ENCODE measurements at regions not wholly inside any gene's neighbourhood (a gene's known extent, or its start where the extent isn't known, plus 50 kb on each side); places are given as distances from the start of the nearest gene placed in this dataset.

GRCh38 chr13:59229401-59229800 lies 934.3 kb downstream of the DIAPH3 start:
- H3K27ac ChIP-seq (ENCODE audit: control insufficient read depth, insufficient read depth) = no peak overlapping the region
- intact Hi-C loops (cut with micrococcal nuclease; ENCODE audit: unreplicated experiment) (no loop called here), in situ Hi-C loops (cut with MboI) (no loop called here)
- no peaks in the 10 kb centered on the region for H3K79me2 ChIP-seq (ENCODE audit: control insufficient read depth, insufficient read depth, low read length)
- H3K4me1 ChIP-seq (ENCODE audit: control insufficient read depth, insufficient read depth, low read length) = no peaks in the 10 kb centered on the region
- ATAC-seq = no peak
- H3K9ac ChIP-seq (ENCODE audit: control insufficient read depth, insufficient read depth, low read length) = no peak overlapping the region
- ChIA-PET CTCF (no interaction called here), SMC1A (ENCODE audit: uncharacterized antibody, unreplicated experiment) (no interaction called here), RAD21 (ENCODE audit: unreplicated experiment) (no interaction called here), POLR2A (interaction anchor here (0.6 kb wide), 1 partner anchor 124 kb away, joined by 5 read pairs; no protein-coding TSS in a partner anchor)
- WGBS (ENCODE audit: insufficient coverage, insufficient replicate concordance, low lambda C conversion rate, missing lambda C conversion rate) = 12% methylated on average over 3 of the region's 3 CpGs
- H4K20me1 ChIP-seq (ENCODE audit: control insufficient read depth, insufficient read depth) = no peaks in the 10 kb centered on the region
- no peak overlapping the region for H3K4me2 ChIP-seq (ENCODE audit: control insufficient read depth, insufficient read depth)
- no peak for TF ChIP-seq RAD51 (IDR thresholded peaks at IDR 0.05)
- H2AFZ ChIP-seq (ENCODE audit: control insufficient read depth, low read depth, low read length) = no peak overlapping the region
- no peak for FAIRE-seq
- no peaks in the 10 kb centered on the region for H3K9me3 ChIP-seq (replicated peaks; ENCODE audit: control insufficient read depth, insufficient read depth, low read length)
- BruUV-seq (replicated peaks) = no TSS peak
- no peak for DNase-seq (ENCODE audit: low read depth, low spot score)
- no peaks in the 10 kb centered on the region for H3K36me3 ChIP-seq (ENCODE audit: control insufficient read depth in 2 of 2, insufficient read depth in 2 of 2, low read length in 1 of 2)
- no peak overlapping the region for H3K4me3 ChIP-seq
- no peaks in the 10 kb centered on the region for H3K27me3 ChIP-seq (replicated peaks in 1 of 2; ENCODE audit: control insufficient read depth in 2 of 2, insufficient read depth in 2 of 2, low read length in 1 of 2)

- ChIA-PET RAD21 (ENCODE audit: unreplicated experiment) (no interaction called here), SMC1A (ENCODE audit: uncharacterized antibody, unreplicated experiment) (interaction anchor here (0.7 kb wide), 1 partner anchor 1674 kb away, joined by 4 read pairs; no protein-coding TSS in a partner anchor), POLR2A (interaction anchor here (0.6 kb wide), 1 partner anchor 124 kb away, joined by 5 read pairs; no protein-coding TSS in a partner anchor), CTCF (interaction anchor here (0.9 kb wide), 1 partner anchor 17 kb away, joined by 3 read pairs; no protein-coding TSS in a partner anchor)
- intact Hi-C loops (cut with micrococcal nuclease; ENCODE audit: unreplicated experiment) = no loop called here
- 43% methylated on average over 4 of the region's 4 CpGs for WGBS (ENCODE audit: insufficient coverage, insufficient replicate concordance, low lambda C conversion rate, missing lambda C conversion rate)
- no peak overlapping the region for H3K27ac ChIP-seq (ENCODE audit: control insufficient read depth, insufficient read depth)
- DNase-seq (ENCODE audit: low read depth, low spot score) (no peak), ATAC-seq (no peak), FAIRE-seq (no peak)
- in situ Hi-C loops (cut with MboI) = no loop called here
- H3K4me2 ChIP-seq (ENCODE audit: control insufficient read depth, insufficient read depth) = no peak overlapping the region
- no peaks in the 10 kb centered on the region for H3K4me1 ChIP-seq (ENCODE audit: control insufficient read depth, insufficient read depth, low read length)
- no peaks in the 10 kb centered on the region for H4K20me1 ChIP-seq (ENCODE audit: control insufficient read depth, insufficient read depth)
- no peaks in the 10 kb centered on the region for H3K79me2 ChIP-seq (ENCODE audit: control insufficient read depth, insufficient read depth, low read length)
- H3K36me3 ChIP-seq (ENCODE audit: control insufficient read depth in 2 of 2, insufficient read depth in 2 of 2, low read length in 1 of 2) = no peaks in the 10 kb centered on the region
- no peak for TF ChIP-seq RUNX3 (IDR thresholded peaks at IDR 0.05; ENCODE audit: low read length)
- no peak for TF ChIP-seq ZNF687 (IDR thresholded peaks at IDR 0.05)
- TF ChIP-seq NFIC (IDR thresholded peaks at IDR 0.05; ENCODE audit: low read depth, low read length) = no peak
- TF ChIP-seq IKZF1 (conservative IDR thresholded peaks at IDR 0.05) = no peak
- TF ChIP-seq YBX1 (IDR thresholded peaks at IDR 0.05) = no peak
- TF ChIP-seq BCL11A (IDR thresholded peaks at IDR 0.05; ENCODE audit: low read depth, low read length) = no peak
- TF ChIP-seq ESRRA (IDR thresholded peaks at IDR 0.05; ENCODE audit: low read length) = no peak
- TF ChIP-seq RAD51 (IDR thresholded peaks at IDR 0.05) = no peak
- TF ChIP-seq CBX5 (IDR thresholded peaks at IDR 0.05; ENCODE audit: low read depth) = no peak
- TF ChIP-seq ZBTB33 (IDR thresholded peaks at IDR 0.05) = no peak
- H3K4me3 ChIP-seq = no peak overlapping the region
- no peak overlapping the region for H2AFZ ChIP-seq (ENCODE audit: control insufficient read depth, low read depth, low read length)
- H3K27me3 ChIP-seq (replicated peaks in 1 of 2; ENCODE audit: control insufficient read depth in 2 of 2, insufficient read depth in 2 of 2, low read length in 1 of 2) = no peaks in the 10 kb centered on the region
- no peak overlapping the region for H3K9ac ChIP-seq (ENCODE audit: control insufficient read depth, insufficient read depth, low read length)
- H3K9me3 ChIP-seq (replicated peaks; ENCODE audit: control insufficient read depth, insufficient read depth, low read length) = no peaks in the 10 kb centered on the region
- BruUV-seq (replicated peaks) = no TSS peak
These were observed 933.9 kb downstream of the DIAPH3 start for GRCh38 chr13:59229861-59230260.
